ENCODE measurements at regions not wholly inside any gene's neighbourhood (a gene's known extent, or its start where the extent isn't known, plus 50 kb on each side); places are given as distances from the start of the nearest gene placed in this dataset.

DNA sequence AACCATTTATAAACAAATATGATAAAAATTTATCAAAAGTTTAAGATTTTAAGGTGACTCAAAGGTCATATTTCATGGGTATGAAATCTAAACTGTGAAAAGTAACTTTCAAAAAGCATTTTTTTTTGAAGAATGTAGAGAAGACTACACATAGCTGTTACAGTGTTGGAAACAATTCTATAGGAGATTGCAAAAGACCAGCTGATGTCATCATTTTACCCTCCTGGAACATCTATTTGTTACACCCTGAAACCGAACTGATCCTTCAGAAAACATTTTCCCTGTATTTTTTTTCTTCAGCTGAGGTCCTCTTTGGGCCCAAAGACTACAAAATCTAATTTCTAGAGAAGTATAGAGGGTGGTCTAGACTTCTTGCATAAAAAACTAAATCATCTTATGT lies 297.5 kb upstream of the FERMT1 start:
- Histone ChIP-seq H3K27me3 (ENCODE audit: control insufficient read depth in 3 of 3, insufficient read depth in 3 of 3, low read length in 2 of 3) (no peaks in the 10 kb centered on the region), H3K4me1 (ENCODE audit: control insufficient read depth in 5 of 5, insufficient read depth in 5 of 5, low read length in 5 of 5) (peaks cover 0 to 2% (median 0%) of the 10 kb centered on the region in 5 donors), H3K4me3 (no peak overlapping the region), H3K27ac (ENCODE audit: low read depth in 1 of 2, low read length in 1 of 2) (no peak overlapping the region), H3K9ac (ENCODE audit: insufficient read depth in 1 of 2, low read length in 2 of 2) (no peak overlapping the region), H3K36me3 (ENCODE audit: control insufficient read depth in 4 of 4, insufficient read depth in 4 of 4, low read length in 4 of 4) (no peaks in the 10 kb centered on the region), H3K9me3 (ENCODE audit: control insufficient read depth in 4 of 4, insufficient read depth in 3 of 4, low read length in 3 of 4) (no peaks in the 10 kb centered on the region)
- TF ChIP-seq, protein P1, sequence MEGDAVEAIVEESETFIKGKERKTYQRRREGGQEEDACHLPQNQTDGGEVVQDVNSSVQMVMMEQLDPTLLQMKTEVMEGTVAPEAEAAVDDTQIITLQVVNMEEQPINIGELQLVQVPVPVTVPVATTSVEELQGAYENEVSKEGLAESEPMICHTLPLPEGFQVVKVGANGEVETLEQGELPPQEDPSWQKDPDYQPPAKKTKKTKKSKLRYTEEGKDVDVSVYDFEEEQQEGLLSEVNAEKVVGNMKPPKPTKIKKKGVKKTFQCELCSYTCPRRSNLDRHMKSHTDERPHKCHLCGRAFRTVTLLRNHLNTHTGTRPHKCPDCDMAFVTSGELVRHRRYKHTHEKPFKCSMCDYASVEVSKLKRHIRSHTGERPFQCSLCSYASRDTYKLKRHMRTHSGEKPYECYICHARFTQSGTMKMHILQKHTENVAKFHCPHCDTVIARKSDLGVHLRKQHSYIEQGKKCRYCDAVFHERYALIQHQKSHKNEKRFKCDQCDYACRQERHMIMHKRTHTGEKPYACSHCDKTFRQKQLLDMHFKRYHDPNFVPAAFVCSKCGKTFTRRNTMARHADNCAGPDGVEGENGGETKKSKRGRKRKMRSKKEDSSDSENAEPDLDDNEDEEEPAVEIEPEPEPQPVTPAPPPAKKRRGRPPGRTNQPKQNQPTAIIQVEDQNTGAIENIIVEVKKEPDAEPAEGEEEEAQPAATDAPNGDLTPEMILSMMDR (IDR thresholded peaks at IDR 0.05; ENCODE audit: control extremely low read depth, extremely low read depth) = no peak
- DNase-seq = peak in 1 of 3 donors; percentile 25
- ATAC-seq (ENCODE audit: insufficient read depth, low FRiP score) = no peak
- 69 to 75% methylated on average over 1 of the region's 1 CpG for WGBS, 2 donors

DNA sequence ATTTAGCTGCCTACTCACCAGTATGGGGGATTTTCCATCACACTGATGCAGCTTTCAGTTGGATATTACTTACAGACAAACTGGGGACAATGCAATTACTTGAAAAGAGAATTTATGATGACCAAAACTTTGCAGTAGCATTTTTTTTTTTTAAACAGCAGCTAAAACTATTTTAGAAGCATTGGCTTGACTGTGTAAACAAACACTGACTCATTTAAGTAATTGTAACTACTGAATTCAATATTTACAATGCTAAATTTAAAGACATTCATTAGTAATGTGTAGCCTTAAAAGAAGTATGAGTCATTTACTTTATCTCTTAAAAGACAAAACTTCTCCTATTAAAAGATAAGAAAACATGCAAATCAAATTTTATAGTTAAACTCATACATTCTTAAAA lies 295.9 kb upstream of the FERMT1 start:
- ATAC-seq (ENCODE audit: insufficient read depth, low FRiP score) = no peak
- Histone ChIP-seq H3K9me3 (ENCODE audit: control insufficient read depth in 4 of 4, insufficient read depth in 3 of 4, low read length in 3 of 4) (no peaks in the 10 kb centered on the region), H3K36me3 (ENCODE audit: control insufficient read depth in 4 of 4, insufficient read depth in 4 of 4, low read length in 4 of 4) (no peaks in the 10 kb centered on the region), H3K27me3 (ENCODE audit: control insufficient read depth in 3 of 3, insufficient read depth in 3 of 3, low read length in 2 of 3) (no peaks in the 10 kb centered on the region), H3K27ac (ENCODE audit: low read depth in 1 of 2, low read length in 1 of 2) (no peak overlapping the region), H3K9ac (ENCODE audit: insufficient read depth in 1 of 2, low read length in 2 of 2) (no peak overlapping the region), H3K4me3 (no peak overlapping the region), H3K4me1 (ENCODE audit: control insufficient read depth in 5 of 5, insufficient read depth in 5 of 5, low read length in 5 of 5) (peaks cover 0 to 2% (median 0%) of the 10 kb centered on the region in 5 donors)
- no peak for DNase-seq
- TF ChIP-seq, protein P1 (IDR thresholded peaks at IDR 0.05; ENCODE audit: control extremely low read depth, extremely low read depth) = no peak

DNA sequence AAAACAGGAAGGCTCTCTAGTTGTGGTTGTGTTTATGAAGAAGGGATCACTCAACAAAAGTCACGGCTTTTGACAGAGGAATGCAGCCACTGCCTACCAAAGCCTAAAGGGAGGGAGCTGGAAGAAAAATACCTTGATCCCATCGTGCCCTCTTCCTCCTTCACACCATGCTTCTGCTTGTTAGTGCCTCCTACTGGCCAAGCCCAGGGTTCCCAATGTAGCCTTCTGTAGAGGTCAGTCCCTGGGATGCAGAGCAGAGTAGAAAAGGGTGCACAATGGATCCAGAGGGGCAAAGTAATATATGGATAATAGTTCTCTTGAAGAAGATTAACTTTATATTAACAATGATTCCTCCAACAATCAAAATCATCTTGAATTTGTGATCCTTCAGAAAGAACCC lies 293.5 kb upstream of the FERMT1 start:
- Histone ChIP-seq H3K9me3 (ENCODE audit: control insufficient read depth in 4 of 4, insufficient read depth in 3 of 4, low read length in 3 of 4) (no peaks in the 10 kb centered on the region), H3K27me3 (ENCODE audit: control insufficient read depth in 3 of 3, insufficient read depth in 3 of 3, low read length in 2 of 3) (no peaks in the 10 kb centered on the region), H3K27ac (ENCODE audit: low read depth in 1 of 2, low read length in 1 of 2) (no peak overlapping the region), H3K4me1 (ENCODE audit: control insufficient read depth in 5 of 5, insufficient read depth in 5 of 5, low read length in 5 of 5) (peaks cover 0 to 4% (median 0%) of the 10 kb centered on the region in 5 donors), H3K9ac (ENCODE audit: insufficient read depth in 1 of 2, low read length in 2 of 2) (no peak overlapping the region), H3K4me3 (no peak overlapping the region), H3K36me3 (ENCODE audit: control insufficient read depth in 4 of 4, insufficient read depth in 4 of 4, low read length in 4 of 4) (no peaks in the 10 kb centered on the region)
- DNase-seq = no peak
- WGBS, 2 donors = 69 to 84% methylated on average over 2 of the region's 2 CpGs
- TF ChIP-seq, protein P1 (IDR thresholded peaks at IDR 0.05; ENCODE audit: control extremely low read depth, extremely low read depth) = no peak
- ATAC-seq (ENCODE audit: insufficient read depth, low FRiP score) = no peak

DNA sequence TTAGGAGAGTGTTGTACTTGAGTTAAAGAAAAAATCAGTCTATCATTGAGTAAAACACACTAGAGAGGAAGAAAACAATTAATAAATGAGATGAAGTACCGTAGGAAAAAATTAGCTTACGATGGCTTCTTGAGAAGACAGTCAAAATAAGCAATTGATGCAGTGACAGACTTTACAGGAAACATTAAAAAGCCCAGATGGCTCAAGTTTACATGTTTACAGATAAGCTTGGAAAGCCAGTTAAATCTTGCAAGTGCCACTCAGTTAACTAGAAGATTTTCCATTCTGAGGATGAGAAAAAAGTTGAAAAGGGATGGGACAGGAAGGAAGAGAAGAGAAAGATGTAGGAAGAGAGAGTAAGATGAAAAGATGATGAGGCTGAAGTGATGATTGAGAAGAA lies 288.8 kb upstream of the FERMT1 start:
- H3K9me3 ChIP-seq (ENCODE audit: control insufficient read depth in 4 of 4, insufficient read depth in 3 of 4, low read length in 3 of 4) = no peaks in the 10 kb centered on the region
- DNase-seq = peak in 2 of 3 donors; percentile 18 to 22
- no peaks in the 10 kb centered on the region for H3K36me3 ChIP-seq (ENCODE audit: control insufficient read depth in 4 of 4, insufficient read depth in 4 of 4, low read length in 4 of 4)
- no peak overlapping the region for H3K4me3 ChIP-seq
- no peak overlapping the region for H3K27ac ChIP-seq (ENCODE audit: low read depth in 1 of 2, low read length in 1 of 2)
- no peak for ATAC-seq (ENCODE audit: insufficient read depth, low FRiP score)
- no peak overlapping the region for H3K9ac ChIP-seq (ENCODE audit: insufficient read depth in 1 of 2, low read length in 2 of 2)
- no peaks in the 10 kb centered on the region for H3K27me3 ChIP-seq (ENCODE audit: control insufficient read depth in 3 of 3, insufficient read depth in 3 of 3, low read length in 2 of 3)
- peaks cover 0 to 4% (median 0%) of the 10 kb centered on the region in 5 donors for H3K4me1 ChIP-seq (ENCODE audit: control insufficient read depth in 5 of 5, insufficient read depth in 5 of 5, low read length in 5 of 5)
- TF ChIP-seq, protein P1 (IDR thresholded peaks at IDR 0.05; ENCODE audit: control extremely low read depth, extremely low read depth) = no peak
- WGBS, 2 donors = 58 to 68% methylated on average over 2 of the region's 2 CpGs
